Gastrocnemius medialis (tissue), 4 donors: ENCODE measurements at regions not wholly inside any gene's neighbourhood (a gene's known extent, or its start where the extent isn't known, plus 50 kb on each side); places are given as distances from the start of the nearest gene placed in this dataset.

Experiments
- POLR2A ChIP-seq, 2 donors: fragments of 450-650 bp; IDR thresholded peaks; one replicate each; pipeline ENCODE4 v1.6.1; 2017; ENCODE audit warnings: antibody characterized with exemption in 2 of 2, mild to moderate bottlenecking in 2 of 2, moderate library complexity in 2 of 2
- TF ChIP-seq, protein P1 (sequence below), 5 experiments: fragments of 450-650 bp in 3 of 5; fragments of 200-600 bp in 2 of 5; sonication (generic) in 2 of 5; IDR thresholded peaks in 4 of 5; conservative IDR thresholded peaks in 1 of 5; 1 replicate in 4 of 5; 2 replicates in 1 of 5; pipeline ENCODE4 v1.5.1; 2016 to 2019; ENCODE audit warnings: antibody characterized with exemption in 5 of 5, mild to moderate bottlenecking in 3 of 5, moderate library complexity in 3 of 5

DNA sequence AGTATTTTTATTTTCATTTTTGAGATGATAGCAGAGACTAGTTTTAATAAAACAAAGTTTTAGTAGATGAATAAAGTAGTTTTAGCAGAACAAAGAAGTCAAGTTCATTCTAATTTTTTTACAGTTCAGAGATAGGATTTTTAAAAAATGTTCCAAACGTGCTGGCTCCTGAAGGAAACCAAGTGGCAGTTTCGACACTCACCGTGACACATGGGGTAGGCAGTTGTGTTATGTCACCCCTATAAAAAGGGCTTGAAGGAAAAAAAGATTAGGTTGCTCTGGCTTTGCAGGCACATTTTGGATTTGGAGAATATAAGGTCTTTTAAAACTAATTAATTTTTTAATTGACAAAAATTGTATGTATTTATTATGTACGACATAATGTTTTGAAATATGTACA is 305.2 kb downstream of the NDFIP2 start:
- TF ChIP-seq, protein P1, sequence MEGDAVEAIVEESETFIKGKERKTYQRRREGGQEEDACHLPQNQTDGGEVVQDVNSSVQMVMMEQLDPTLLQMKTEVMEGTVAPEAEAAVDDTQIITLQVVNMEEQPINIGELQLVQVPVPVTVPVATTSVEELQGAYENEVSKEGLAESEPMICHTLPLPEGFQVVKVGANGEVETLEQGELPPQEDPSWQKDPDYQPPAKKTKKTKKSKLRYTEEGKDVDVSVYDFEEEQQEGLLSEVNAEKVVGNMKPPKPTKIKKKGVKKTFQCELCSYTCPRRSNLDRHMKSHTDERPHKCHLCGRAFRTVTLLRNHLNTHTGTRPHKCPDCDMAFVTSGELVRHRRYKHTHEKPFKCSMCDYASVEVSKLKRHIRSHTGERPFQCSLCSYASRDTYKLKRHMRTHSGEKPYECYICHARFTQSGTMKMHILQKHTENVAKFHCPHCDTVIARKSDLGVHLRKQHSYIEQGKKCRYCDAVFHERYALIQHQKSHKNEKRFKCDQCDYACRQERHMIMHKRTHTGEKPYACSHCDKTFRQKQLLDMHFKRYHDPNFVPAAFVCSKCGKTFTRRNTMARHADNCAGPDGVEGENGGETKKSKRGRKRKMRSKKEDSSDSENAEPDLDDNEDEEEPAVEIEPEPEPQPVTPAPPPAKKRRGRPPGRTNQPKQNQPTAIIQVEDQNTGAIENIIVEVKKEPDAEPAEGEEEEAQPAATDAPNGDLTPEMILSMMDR (IDR thresholded peaks at IDR 0.05 in 4 of 5, conservative IDR thresholded peaks at IDR 0.05 in 1 of 5), result no peak
- no peak for TF ChIP-seq POLR2A (IDR thresholded peaks at IDR 0.05)
